Epithelial cell of prostate (primary cell): ENCODE measurements at regions not wholly inside any gene's neighbourhood (a gene's known extent, or its start where the extent isn't known, plus 50 kb on each side); places are given as distances from the start of the nearest gene placed in this dataset.
"Not testable (repeated sequence)": the region's sequence is repeated elsewhere in the genome, so short reads cannot be mapped to it uniquely, and the experiment has no call there.

Source experiments
- DNase-seq: peaks from one replicate; pipeline ENCODE4 v3.0.0-alpha.2; 2011; ENCODE audit warnings: low read depth, low spot score
- H3K27ac ChIP-seq: fragments of 450-650 bp; 2 replicates; pipeline ENCODE4 v1.5.1; 2017; ENCODE audit warnings: mild to moderate bottlenecking

- no peak for DNase-seq
These were observed 235.7 kb upstream of the MAGEB16 start for GRCh38 chrX:35562395-35562794.

GRCh38 chrX:35590210-35590609, 207.9 kb upstream of the MAGEB16 start:
- no peak for DNase-seq
- H3K27ac ChIP-seq = no peak overlapping the region

More at GRCh38 chrX:35562395-35562794, 235.7 kb upstream of the MAGEB16 start:
- H3K27ac ChIP-seq = no peak overlapping the region

- not testable (repeated sequence) for H3K27ac ChIP-seq, DNase-seq
These were observed 186.6 kb upstream of the MAGEB16 start for GRCh38 chrX:35611562-35611961.

GRCh38 chrX:35617836-35618235, 180.3 kb upstream of the MAGEB16 start:
- no peak for DNase-seq

GRCh38 chrX:35622040-35622439, 176.1 kb upstream of the MAGEB16 start:
- DNase-seq = no peak
- no peak overlapping the region for H3K27ac ChIP-seq

More at GRCh38 chrX:35617836-35618235, 180.3 kb upstream of the MAGEB16 start:
- peak overlapping the region; percentile 23 for H3K27ac ChIP-seq

GRCh38 chrX:35622601-35623000, 175.5 kb upstream of the MAGEB16 start:
- no peak for DNase-seq
- H3K27ac ChIP-seq = no peak overlapping the region

- DNase-seq = no peak
These were observed 172.4 kb upstream of the MAGEB16 start for GRCh38 chrX:35625714-35626113.

GRCh38 chrX:35626124-35626523, 172.0 kb upstream of the MAGEB16 start:
- H3K27ac ChIP-seq = no peak overlapping the region
- no peak for DNase-seq

More at GRCh38 chrX:35625714-35626113, 172.4 kb upstream of the MAGEB16 start:
- H3K27ac ChIP-seq = no peak overlapping the region

GRCh38 chrX:35635971-35636370, 162.2 kb upstream of the MAGEB16 start:
- DNase-seq, H3K27ac ChIP-seq: not testable (repeated sequence)

GRCh38 chrX:35664833-35665232, 133.3 kb upstream of the MAGEB16 start:
- DNase-seq = no peak
- H3K27ac ChIP-seq = no peak overlapping the region

GRCh38 chrX:35665311-35665710, 132.8 kb upstream of the MAGEB16 start:
- peak; percentile 3 for DNase-seq
- H3K27ac ChIP-seq = no peak overlapping the region

GRCh38 chrX:35670889-35671288, 127.3 kb upstream of the MAGEB16 start:
- no peak overlapping the region for H3K27ac ChIP-seq
- DNase-seq = no peak

- DNase-seq = no peak
- H3K27ac ChIP-seq = no peak overlapping the region
These were observed 123.0 kb upstream of the MAGEB16 start for GRCh38 chrX:35675151-35675550.

GRCh38 chrX:35680940-35681346, 117.2 kb upstream of the MAGEB16 start:
- no peak overlapping the region for H3K27ac ChIP-seq
- no peak for DNase-seq

GRCh38 chrX:35682476-35682875, 115.7 kb upstream of the MAGEB16 start:
- peak; percentile 27 for DNase-seq

GRCh38 chrX:35696760-35697234, 101.3 kb upstream of the MAGEB16 start:
- no peak overlapping the region for H3K27ac ChIP-seq
- no peak for DNase-seq

More at GRCh38 chrX:35682476-35682875, 115.7 kb upstream of the MAGEB16 start:
- H3K27ac ChIP-seq = no peak overlapping the region

GRCh38 chrX:35699642-35700041, 98.5 kb upstream of the MAGEB16 start:
- H3K27ac ChIP-seq = no peak overlapping the region
- DNase-seq = no peak

GRCh38 chrX:35700121-35700520, 98.0 kb upstream of the MAGEB16 start:
- no peak for DNase-seq
- H3K27ac ChIP-seq = no peak overlapping the region

- no peak for DNase-seq
- no peak overlapping the region for H3K27ac ChIP-seq
These were observed 86.9 kb upstream of the MAGEB16 start for GRCh38 chrX:35711281-35711680.

GRCh38 chrX:35722128-35722527, 76.0 kb upstream of the MAGEB16 start:
- no peak for DNase-seq
- no peak overlapping the region for H3K27ac ChIP-seq

- no peak overlapping the region for H3K27ac ChIP-seq
- no peak for DNase-seq
These were observed 72.0 kb upstream of the MAGEB16 start for GRCh38 chrX:35726176-35726575.

- no peak overlapping the region for H3K27ac ChIP-seq
- no peak for DNase-seq
These were observed 69.7 kb upstream of the MAGEB16 start for GRCh38 chrX:35728481-35728880.

- DNase-seq = no peak
- H3K27ac ChIP-seq = no peak overlapping the region
These were observed 64.3 kb upstream of the MAGEB16 start for GRCh38 chrX:35733879-35734278.
